Neural progenitor cell (in vitro differentiated cells): ENCODE measurements at regions not wholly inside any gene's neighbourhood (a gene's known extent, or its start where the extent isn't known, plus 50 kb on each side); places are given as distances from the start of the nearest gene placed in this dataset.

Experiments
- CTCF ChIP-seq: fragments of 200-600 bp; sonication (generic); IDR thresholded peaks from 2 replicates; pipeline ENCODE4 v1.5.1; 2017; ENCODE audit warnings: antibody characterized with exemption, mild to moderate bottlenecking
- EZH2phosphoT487 ChIP-seq: fragments of 200-600 bp; sonication (generic); IDR thresholded peaks from 2 replicates; pipeline ENCODE4 v1.6.1; 2017; ENCODE audit warnings: antibody characterized with exemption

- TF ChIP-seq CTCF = no peak
- TF ChIP-seq EZH2phosphoT487 = no peak
These were observed 1031.6 kb downstream of the SLITRK1 start for GRCh38 chr13:82850644-82851043.
